ENCODE measurements at regions not wholly inside any gene's neighbourhood (a gene's known extent, or its start where the extent isn't known, plus 50 kb on each side); places are given as distances from the start of the nearest gene placed in this dataset.

- TF ChIP-seq CTCF (IDR thresholded peaks at IDR 0.05) (no peak), EZH2 (IDR thresholded peaks at IDR 0.05; ENCODE audit: borderline replicate concordance, insufficient read depth, low read depth, low read length, poor library complexity, severe bottlenecking) (no peak)
These were observed 213.3 kb upstream of the FBXL7 start for GRCh38 chr5:15286650-15287049.

All from B cell (primary cell).